ENCODE measurements at regions not wholly inside any gene's neighbourhood (a gene's known extent, or its start where the extent isn't known, plus 50 kb on each side); places are given as distances from the start of the nearest gene placed in this dataset.

DNA sequence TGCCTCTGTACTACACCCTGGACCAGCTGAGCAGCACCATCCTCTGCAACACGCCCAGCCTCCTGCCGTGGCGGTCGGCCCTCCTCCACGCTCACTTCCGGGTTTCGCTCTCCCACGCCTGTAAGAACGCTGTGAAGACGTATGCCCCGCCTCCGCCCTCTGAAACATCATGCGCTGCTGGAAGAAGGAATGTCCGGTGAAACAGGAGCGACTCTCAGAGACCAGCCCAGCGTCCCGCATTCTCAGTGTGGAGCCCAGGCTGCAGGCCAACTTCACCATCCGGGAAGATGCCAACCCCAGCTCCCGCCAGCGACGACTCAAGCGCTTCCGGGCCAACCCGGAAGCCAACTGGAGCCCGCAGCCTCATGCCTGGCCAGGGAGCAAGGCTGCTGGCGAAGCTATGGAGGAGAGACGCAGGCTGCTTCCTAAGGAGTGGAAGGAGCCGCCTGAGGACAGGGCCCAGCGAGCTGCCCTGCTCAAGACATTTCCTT is 186.1 kb upstream of the SLITRK2 start:
- DNase-seq: no peak

DNA sequence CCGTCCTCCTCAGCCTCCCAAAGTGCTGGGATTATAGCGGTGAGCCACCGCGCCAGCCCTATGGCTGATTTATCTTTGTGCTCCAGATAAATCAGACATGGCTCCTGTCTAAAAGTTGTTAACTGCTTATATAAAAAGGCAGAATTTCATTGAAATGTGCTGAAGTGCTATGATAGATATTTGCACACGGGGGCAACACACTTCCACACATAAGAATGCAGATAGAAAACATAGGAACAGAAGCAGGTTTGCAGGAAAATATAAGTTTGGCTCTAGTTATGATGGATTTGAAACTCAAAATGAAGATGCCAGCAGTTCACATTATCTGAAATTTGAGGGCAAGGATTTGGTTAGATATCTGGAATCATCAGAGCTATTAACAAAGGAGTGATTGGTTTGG is 163.1 kb upstream of the SLITRK2 start:
- no peak for DNase-seq

DNA sequence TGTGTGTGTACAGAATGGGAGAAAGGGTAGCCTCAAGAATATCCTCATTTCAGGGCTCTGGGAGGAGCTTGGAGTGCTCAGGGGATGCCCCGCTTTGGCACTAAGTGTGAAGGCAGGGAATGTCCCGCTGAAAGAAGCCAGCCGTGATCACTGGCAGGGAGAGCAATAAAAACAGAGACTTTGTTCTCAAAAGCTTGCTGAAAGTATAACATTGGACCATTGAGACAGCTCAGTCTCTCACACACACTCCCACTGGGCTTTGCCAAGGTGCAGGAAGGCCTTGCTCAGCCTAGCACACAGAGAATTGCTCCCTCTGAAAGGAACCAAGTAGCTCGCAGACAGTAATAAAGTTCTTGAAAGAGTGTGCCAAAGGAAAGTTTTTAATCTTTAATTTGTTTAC is 143.8 kb upstream of the SLITRK2 start:
- no peak for DNase-seq

GRCh38 chrX:145677109-145677817 is 140.4 kb upstream of the SLITRK2 start:
- DNase-seq: no peak

DNA sequence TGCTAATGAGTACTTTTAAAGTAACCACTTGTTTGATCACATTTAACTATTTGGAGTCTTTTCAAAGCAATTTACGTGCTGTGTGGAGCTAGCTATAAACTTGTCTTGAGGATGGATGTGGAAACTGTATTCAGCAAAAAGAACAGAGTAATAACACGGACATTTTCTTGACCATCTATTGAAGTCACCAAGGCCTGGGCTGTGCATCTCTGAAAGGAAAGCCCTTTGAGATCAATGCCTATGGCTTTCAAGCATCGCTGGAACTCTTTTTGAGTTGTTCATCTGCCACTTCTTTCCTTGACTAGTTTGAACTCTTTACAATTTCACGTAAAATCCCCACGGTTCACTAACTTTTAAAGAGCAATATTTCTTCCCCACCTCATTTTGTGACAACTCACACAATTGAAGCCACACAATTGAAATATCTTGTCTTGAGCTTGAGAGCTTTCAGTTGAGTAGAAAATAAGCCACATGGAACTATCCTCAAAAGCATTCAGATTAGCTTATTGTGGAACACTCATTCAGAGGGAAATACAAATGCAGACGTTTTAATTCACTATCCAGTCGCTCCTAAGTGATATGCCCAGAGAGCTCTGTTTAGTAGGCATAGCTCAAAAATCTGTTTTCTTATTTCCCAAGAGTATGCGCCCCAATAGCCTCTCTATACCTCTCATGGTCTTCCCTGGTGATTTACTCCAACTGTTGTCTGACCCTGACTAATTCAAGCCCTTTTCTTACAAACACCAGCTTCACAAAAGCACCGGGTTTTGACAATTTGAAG is 134.9 kb upstream of the SLITRK2 start:
- no peak for DNase-seq

DNA sequence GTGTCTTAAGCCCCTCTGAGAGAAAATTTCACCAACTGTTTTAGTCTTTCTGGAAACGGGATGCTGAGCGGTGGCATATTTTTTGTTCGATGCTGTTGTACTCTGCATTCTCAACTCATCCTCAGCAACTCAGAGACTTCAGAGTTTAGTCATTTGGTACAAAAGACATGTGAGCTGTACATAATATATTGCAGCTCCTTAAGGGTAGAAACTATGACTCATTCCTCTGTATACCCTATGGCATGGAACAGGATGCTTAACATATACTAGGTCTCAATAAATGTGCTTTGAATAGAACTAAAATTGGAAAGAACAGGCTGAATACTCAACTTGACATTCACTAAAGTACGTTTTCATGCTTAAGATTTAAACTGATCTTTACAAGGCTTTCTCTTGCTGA is 130.5 kb upstream of the SLITRK2 start:
- no peak for DNase-seq

- no peak for DNase-seq
Observed at GRCh38 chrX:145687707-145688106, 129.9 kb upstream of the SLITRK2 start.

DNA sequence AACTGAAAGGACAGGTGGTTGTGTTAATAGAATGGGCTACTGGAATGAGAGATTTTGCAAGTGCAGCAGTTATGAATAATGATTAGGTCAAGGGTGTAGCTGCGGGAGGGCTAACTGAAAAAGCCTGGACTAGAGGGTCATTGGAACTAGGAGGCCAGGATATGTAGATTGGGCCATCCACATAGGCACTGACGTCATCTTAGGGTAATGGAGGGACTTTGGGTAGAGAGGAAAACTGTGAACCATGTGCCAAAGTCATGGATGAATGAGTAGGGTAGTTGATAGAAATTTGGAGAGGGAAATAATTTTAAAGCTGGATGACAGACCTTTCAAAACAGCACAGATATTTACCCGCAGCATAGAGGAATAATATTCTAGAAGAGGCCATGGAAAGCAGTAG is 123.6 kb upstream of the SLITRK2 start:
- no peak for DNase-seq

- DNase-seq: no peak
Observed at GRCh38 chrX:145715641-145716138, 101.9 kb upstream of the SLITRK2 start.

DNA sequence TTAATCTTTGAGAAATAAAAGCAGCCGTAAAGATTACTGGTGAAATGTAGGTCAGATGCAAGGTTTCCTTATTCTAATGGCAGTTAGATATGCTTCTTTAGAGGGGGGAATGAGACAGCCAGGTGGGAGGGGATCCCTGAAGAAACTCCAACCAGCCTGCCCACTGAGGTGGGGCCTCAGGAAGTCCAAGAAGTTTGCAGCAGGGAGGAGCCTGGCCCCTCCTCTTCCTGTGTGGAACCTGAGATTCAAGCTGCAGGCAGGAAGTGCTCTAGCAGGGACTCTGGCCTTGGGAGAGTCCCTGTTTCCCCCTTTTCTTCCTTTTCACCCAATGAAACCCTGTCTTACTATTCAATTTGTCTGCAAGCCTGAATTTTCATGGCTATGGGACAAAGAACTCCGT is 101.4 kb upstream of the SLITRK2 start:
- DNase-seq: no peak

DNA sequence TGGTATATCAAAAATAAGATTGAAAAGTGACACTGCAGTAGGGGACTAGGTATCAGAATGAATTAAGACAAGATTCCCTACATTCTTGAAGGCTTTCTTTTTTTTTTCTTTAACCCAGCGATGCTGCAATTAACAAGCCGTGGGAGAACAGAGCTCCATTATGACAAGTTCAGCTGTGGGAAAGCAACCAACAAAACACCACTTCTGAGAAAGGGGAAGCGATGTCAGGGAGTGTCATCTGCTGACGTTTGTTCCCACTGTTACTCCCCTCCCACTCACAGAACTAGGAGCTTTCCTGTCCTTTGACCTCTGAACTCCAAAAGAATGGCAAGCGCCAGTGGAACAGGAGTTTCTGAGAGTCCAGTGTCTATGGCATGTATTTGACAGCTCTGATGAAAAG is 90.2 kb upstream of the SLITRK2 start:
- DNase-seq: peak in 1 of 2 donors; percentile 0

DNA sequence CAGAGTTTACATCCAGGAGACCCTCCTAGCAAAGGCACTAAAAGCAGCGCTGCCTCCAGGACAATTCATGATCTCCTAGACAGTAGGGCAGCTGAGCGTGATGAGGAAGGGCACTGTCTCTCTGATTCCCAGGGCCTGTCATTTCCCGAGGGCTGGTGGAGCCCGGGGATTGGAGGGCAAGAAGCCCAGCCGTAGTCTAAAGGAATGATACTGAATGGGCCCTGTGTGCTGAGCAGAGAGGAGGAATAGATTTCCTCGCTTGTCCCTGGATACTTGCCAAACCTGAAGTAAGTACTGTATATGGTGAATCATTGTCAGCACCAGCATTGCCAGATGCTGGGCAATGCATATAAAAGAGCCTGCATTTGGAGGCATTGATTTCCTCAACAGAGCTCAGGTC is 88.0 kb upstream of the SLITRK2 start:
- no peak for DNase-seq

DNA sequence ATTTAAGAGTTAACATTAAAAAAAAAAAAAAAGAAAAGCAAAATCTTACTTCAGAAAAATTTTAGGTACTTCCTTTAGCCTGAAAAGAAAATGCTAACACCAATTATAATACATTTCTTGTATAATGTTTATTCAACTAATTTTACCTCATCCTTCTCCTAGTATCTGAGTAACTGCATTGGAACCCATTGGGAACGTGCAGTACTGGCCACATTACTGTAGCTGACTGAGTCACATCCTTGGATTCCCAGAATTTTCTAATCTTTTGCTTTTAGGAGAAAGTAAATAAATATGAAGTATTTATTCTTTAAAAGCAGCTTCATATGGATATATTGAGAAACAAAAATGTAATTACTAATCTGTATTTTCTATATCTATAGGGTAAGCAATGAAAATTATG is 82.6 kb upstream of the SLITRK2 start:
- no peak for DNase-seq

DNA sequence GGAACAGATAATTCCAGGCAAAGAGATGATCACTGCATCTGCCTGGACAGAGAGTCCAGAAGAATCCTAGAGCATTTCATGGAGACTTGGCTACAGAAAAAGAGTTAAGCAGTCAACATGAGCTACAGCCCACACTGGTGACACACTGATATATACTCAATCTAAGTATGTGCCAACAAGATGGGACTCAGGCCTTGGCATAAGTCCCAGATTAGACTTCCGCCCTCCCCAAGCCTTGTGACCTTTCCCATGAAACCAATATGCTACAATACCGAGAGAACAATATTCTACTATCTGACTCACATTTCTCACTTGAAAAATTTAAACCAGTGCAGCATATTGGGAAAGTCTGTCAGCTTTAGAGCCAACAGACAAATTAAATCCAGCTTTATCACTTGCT is 65.7 kb upstream of the SLITRK2 start:
- DNase-seq: no peak
